Endothelial cell (in vitro differentiated cells): ENCODE measurements at regions not wholly inside any gene's neighbourhood (a gene's known extent, or its start where the extent isn't known, plus 50 kb on each side); places are given as distances from the start of the nearest gene placed in this dataset.

Experiments
- DNase-seq: peaks from one replicate; pipeline ENCODE4 v3.0.0; 2021; ENCODE audit warnings: low spot score
- H3K27ac Mint-ChIP-seq: one replicate; pipeline ENCODE4 v1.8.0; 2021; ENCODE audit warnings: mixed read lengths, inconsistent platforms; ENCODE audit not compliant: unreplicated experiment
- H3K27me3 Mint-ChIP-seq: one replicate; pipeline ENCODE4 v1.8.0; 2021; ENCODE audit warnings: mild to moderate bottlenecking, moderate library complexity, mixed read lengths, inconsistent platforms; ENCODE audit not compliant: unreplicated experiment
- H3K36me3 Mint-ChIP-seq: one replicate; pipeline ENCODE4 v1.8.0; 2021; ENCODE audit warnings: mild to moderate bottlenecking, low read depth, mixed read lengths, inconsistent platforms; ENCODE audit not compliant: unreplicated experiment
- H3K4me1 Mint-ChIP-seq: one replicate; pipeline ENCODE4 v1.8.0; 2021; ENCODE audit warnings: mild to moderate bottlenecking, mixed read lengths, inconsistent platforms; ENCODE audit not compliant: unreplicated experiment
- H3K4me3 Mint-ChIP-seq: one replicate; pipeline ENCODE4 v1.8.0; 2021; ENCODE audit warnings: mild to moderate bottlenecking, mixed read lengths, inconsistent platforms; ENCODE audit not compliant: unreplicated experiment
- H3K9me3 Mint-ChIP-seq: one replicate; pipeline ENCODE4 v1.8.0; 2021; ENCODE audit warnings: mixed read lengths, inconsistent platforms; ENCODE audit not compliant: unreplicated experiment
- CTCF ChIP-seq: fragments of 200-600 bp; sonication (generic); IDR thresholded peaks from one replicate; pipeline ENCODE4 v1.5.0; 2021; ENCODE audit warnings: antibody characterized with exemption; ENCODE audit not compliant: unreplicated experiment

DNA sequence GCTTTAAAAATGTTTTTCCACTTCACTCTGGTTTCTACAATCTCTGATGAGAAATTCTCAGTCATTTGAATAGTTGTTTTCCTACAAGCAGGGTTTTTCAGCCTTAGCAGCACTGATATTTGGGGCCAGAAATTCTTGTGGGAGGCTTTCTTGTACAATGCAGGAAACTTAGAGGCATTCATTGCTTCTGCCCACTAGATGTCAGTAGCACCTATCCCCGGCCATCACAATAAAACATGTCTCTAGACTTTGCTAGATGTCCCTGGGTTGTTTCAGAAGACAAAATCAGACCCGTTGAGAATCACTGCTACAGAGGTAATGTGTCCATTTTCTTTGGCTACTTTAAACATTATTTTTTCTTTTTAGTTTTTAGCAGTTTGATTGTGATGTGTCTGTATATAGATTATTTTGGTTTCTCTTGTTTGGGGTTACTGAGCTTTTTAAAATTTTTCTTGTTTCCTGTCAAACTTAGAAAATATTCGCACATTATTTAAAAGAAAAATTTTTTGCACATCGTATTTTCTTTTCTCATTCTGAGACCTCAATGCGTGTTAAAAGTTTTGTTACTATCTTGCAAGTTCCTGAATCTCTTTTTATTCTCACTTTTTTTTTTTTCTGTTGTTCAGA lies 60.8 kb upstream of the CCDC179 start:
- peak; percentile 49 for TF ChIP-seq CTCF
- Mint-ChIP-seq H3K9me3 (no peaks in the 10 kb centered on the region), H3K27me3 (no peaks in the 10 kb centered on the region), H3K27ac (no peak overlapping the region), H3K4me3 (peak overlapping the region; percentile 85), H3K36me3 (no peaks in the 10 kb centered on the region), H3K4me1 (peaks cover 35% of the 10 kb centered on the region)
- DNase-seq, result peak; percentile 32

DNA sequence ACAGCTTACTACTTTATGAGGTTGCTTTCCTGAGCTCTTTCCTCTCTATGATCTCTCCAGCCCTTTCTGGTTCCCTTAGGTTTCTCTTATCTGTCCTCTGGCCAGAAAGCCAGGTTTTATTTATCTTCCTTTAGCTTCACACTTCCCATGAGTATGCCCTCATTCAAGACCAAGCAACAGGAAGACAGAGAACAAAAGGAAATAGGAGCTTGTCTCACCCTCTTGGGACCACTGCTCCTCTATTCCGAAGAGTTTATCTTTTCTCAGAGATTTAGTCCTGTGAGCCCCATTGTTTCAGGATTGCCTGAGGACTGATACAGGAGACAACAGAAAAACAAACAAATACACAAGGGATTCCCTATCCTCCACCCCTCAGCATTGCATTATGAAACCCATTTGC lies 62.4 kb upstream of the CCDC179 start:
- H3K9me3 Mint-ChIP-seq, result no peaks in the 10 kb centered on the region
- no peak for TF ChIP-seq CTCF
- no peaks in the 10 kb centered on the region for H3K36me3 Mint-ChIP-seq
- DNase-seq, result no peak
- H3K4me1 Mint-ChIP-seq, result peaks cover 42% of the 10 kb centered on the region
- peak overlapping the region; percentile 93 for H3K27ac Mint-ChIP-seq
- H3K27me3 Mint-ChIP-seq, result no peaks in the 10 kb centered on the region
- peak overlapping the region; percentile 85 for H3K4me3 Mint-ChIP-seq

GRCh38 chr11:22923561-22923960 lies 63.3 kb upstream of the CCDC179 start:
- TF ChIP-seq CTCF, result no peak
- Mint-ChIP-seq H3K27ac (peak overlapping the region; percentile 93), H3K36me3 (no peaks in the 10 kb centered on the region), H3K4me3 (peak overlapping the region; percentile 85), H3K27me3 (no peaks in the 10 kb centered on the region), H3K4me1 (peaks cover 51% of the 10 kb centered on the region), H3K9me3 (no peaks in the 10 kb centered on the region)
- no peak for DNase-seq

DNA sequence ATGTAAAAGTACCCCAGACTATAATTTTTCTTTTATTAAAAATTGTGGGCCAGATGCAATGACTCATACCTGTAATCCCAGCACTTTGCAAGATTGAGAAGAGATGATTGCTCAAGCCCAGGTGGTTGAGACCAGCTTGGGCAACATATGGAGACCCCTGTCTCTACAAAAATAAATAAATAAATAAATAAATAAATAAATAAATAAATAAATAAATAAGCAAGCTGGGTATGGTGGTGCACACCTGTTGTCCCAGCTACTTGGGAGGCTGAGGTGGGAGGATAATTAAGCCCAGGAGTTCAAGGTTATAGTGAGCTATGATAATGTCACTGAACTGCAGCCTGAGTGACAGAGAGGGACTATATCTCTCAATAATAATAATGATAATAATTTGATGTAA lies 66.1 kb upstream of the CCDC179 start:
- DNase-seq, result no peak
- no peaks in the 10 kb centered on the region for H3K9me3 Mint-ChIP-seq
- no peak overlapping the region for H3K27ac Mint-ChIP-seq
- no peaks in the 10 kb centered on the region for H3K27me3 Mint-ChIP-seq
- no peak for TF ChIP-seq CTCF
- no peak overlapping the region for H3K4me3 Mint-ChIP-seq
- H3K4me1 Mint-ChIP-seq, result peaks cover 59% of the 10 kb centered on the region
- H3K36me3 Mint-ChIP-seq, result no peaks in the 10 kb centered on the region

DNA sequence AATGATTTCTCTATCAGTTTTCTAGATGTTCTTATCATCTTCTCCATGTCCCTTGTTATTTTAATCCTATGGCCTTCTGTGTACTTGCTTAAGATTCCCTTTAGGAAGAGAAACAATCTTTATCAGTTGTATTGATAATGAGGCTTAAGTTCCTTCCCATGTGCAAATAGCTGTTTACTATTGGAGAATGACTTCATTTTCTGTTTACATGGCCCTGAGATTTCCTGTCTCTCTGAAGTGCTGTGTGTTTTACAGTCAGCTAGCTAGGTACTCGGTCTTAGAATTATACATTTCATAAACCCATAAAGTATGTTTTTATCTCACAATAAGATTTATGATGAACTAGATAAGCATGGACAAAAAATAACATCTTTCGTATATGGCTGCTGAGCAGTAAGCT lies 67.5 kb upstream of the CCDC179 start:
- DNase-seq, result no peak
- no peak overlapping the region for H3K4me3 Mint-ChIP-seq
- no peaks in the 10 kb centered on the region for H3K9me3 Mint-ChIP-seq
- H3K27me3 Mint-ChIP-seq, result no peaks in the 10 kb centered on the region
- H3K36me3 Mint-ChIP-seq, result no peaks in the 10 kb centered on the region
- H3K27ac Mint-ChIP-seq, result peak overlapping the region; percentile 72
- H3K4me1 Mint-ChIP-seq, result peaks cover 58% of the 10 kb centered on the region
- TF ChIP-seq CTCF, result no peak
